GM21381 (cell line): ENCODE measurements at regions not wholly inside any gene's neighbourhood (a gene's known extent, or its start where the extent isn't known, plus 50 kb on each side); places are given as distances from the start of the nearest gene placed in this dataset.
"Not testable (repeated sequence)": the region's sequence is repeated elsewhere in the genome, so short reads cannot be mapped to it uniquely, and the experiment has no call there.

Source experiments
- ATAC-seq: cut with Tn5 transposase; IDR thresholded peaks from one replicate; pipeline ENCODE4 v1.9.1; 2021; ENCODE audit warnings: mild to moderate bottlenecking, moderate library complexity; ENCODE audit not compliant: unreplicated experiment

DNA sequence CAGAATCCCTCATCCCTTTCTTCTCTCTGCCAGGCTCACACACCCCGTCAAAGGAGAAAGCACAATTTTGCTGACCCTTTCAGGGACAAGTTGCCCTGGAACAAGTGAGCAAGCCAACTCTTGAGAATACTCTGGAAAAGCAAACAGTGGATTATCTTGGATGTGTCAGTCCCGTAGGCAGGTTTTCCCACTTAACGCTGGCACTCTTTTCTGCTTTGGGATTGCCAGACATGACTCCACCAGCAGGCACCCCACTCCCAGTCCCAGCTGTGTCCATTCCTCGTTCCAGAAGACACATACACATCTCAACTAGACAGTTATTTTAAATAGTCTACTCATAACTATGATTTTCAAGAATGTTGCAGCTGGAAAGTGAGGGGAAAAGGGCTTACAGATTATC lies 145.5 kb upstream of the CDKN3 start:
- no peak for ATAC-seq

DNA sequence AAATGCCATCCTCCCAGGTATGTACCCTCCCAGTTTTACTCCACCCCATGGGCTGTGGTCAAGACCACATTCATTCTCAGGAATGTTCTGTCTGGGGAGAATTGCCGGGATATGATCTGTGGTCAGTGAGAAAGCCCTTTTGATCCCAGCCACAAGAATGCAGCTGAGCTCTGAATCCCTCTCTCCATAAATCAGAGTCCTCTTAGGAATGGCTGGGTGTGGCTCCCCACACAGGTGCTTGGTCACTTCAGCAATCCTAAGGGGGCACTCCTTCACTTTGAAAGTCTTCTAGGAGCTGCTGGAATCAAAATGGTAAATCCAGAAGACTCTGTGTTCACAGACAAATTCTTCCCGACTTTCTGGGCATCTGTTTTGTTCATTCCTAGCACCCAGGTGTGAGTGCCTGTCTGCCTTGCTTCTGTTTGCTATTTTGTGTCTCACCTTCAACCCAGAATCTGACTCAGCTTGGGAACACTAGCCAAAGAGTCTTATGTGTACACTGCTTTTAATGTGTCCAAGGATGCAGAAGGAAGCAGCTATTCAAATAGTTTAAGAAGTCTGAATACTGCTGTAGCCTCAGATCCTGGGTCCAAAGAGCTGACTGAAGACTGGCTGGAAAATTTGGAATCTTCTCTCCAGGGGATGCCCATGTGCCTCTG lies 144.6 kb upstream of the CDKN3 start:
- no peak for ATAC-seq

DNA sequence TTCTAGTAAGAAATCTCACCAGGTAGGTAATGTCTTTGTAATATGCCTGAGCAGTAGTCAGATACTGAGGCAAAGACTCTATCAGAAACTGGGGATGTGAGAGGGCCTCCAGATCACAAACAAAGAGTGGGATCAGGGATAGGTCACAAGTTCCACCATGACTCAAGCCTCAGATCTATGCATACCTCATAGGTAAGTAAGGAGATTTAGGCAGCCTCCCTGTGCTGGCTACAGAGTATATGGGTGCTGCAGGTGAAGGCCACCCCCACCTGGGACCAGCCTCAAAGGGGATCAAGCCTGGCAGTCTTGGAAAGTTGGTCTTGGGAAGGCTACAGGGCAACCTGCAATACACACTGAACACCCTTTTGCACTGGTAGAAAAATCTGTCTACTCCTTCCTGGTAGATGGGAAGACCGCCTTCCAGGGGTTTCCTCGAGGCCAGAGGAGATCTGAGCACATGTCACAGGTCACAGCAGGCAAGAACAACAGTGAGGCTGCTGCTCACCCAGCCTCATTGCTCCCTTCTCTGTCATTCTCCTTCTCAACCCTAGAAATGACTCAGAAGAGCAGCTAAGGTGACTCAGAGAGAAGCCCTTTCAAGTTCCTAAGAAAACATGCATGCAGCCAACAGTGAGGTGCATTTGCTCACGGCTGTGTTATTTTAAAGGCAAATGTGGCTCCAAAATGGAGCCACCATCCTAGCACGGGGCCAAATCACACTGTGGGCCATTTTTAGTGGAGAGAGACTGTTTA lies 143.4 kb upstream of the CDKN3 start:
- no peak for ATAC-seq

DNA sequence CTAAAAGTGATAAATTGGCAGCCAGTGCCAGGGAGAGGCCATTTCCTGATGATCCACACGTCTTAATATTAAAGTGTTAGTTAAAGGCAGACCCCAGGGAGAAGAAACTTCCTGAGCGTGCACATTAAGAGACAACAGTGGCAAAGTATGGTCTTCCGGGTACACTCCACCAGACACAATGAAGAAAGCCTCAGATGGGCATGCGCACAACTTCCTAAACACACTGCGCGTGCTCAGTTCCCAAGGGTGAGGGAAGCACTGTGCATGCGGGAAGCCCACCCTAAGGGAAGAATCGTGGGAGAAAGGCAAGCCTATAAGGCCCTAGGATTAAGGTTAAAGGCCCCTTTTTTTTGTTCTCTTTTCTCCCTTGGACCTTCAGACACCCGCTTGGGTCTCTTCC lies 140.7 kb upstream of the CDKN3 start:
- ATAC-seq: no peak

DNA sequence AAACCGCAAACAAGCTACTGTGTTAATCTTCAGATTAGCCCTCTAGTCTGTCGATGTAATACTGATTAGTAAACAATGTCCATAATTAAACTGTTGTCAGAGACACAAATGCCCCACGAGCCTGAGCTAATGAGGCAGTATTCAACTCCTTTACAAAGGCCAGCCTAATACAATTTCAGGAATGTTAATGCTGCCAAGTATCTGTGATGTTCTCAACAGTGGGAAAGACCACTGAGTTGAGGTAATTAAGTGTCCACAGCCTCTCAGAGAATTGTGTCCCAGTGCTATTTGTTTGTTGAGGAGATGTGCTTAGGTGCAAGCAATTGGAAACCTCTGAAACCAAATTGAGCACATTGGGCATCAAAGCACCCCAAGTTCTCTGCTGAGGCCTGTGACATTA lies 139.4 kb upstream of the CDKN3 start:
- ATAC-seq: no peak

DNA sequence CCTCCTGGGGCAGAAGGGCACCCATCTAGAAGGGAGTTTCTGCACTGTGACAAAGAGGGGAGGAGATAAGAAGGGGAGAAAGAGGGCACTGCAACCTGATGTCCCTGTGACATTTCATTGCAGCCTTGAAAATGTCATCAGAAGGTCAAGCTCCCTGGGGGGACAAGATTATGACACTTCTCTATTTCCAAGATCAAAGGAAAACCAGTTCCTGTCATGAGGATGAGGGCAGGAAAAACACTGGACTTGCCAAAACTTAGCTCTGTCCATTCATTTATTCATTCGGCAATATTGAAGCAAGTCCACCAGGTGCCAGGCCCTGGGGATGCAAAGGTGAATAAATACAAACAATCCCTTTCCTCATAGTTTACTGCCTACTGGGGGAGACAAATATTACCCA lies 138.4 kb upstream of the CDKN3 start:
- ATAC-seq: no peak

DNA sequence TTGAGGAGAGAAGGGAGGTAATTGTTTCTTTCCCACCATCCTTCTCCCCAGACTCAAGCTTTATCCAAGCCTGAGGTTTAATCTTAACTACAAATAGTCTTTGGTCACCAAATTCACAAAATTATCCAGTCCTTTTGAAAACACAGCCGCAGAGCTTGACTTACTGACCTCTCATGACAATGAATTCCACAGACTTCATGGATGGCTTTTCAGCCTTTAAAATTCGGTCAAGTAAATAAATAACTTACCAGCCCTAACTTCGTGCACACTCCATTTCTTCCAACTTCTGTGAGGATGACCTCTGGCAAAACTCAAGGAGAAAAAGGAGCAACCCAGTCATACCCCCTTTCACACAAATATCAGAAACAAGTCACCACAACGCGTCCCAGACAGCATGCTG lies 137.0 kb upstream of the CDKN3 start:
- no peak for ATAC-seq

DNA sequence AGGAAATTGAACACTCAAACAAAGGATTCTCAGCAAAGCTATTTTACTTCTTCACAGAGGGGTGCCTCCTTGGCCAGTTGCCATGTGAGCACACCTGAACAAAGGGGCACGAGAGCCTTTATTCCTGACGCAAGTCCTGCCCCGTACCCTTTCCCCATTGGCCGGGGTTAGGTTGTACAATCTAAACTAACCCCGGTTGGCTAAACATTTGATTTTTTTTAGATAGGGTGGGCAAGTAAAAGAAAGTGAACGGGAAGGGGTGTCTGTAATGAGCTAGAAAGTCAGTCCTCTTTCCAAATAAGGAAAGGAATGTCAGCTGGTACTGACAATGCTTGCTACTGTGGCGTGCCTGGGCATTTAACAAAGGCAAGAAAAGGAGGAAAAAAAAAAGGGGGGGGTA lies 135.5 kb upstream of the CDKN3 start:
- ATAC-seq: no peak

DNA sequence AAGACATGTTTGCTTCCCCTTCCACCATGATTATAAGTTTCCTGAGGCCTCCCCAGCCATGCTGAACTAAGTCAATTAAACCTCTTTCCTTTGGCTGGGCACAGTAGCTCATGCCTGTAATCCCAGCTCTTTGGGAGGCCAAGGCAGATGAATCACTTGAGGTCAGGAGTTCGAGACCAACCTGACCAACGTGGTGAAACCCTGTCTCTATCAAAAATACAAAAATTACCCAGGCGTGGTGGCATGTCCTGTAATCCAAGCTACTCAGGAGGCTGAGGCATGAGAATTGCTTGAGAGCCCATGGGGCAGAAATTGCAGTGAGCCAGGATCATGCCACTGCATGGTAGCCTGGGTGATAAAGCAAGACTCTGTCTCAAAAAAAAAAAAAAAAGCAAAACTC lies 130.2 kb upstream of the CDKN3 start:
- ATAC-seq: not testable (repeated sequence)

DNA sequence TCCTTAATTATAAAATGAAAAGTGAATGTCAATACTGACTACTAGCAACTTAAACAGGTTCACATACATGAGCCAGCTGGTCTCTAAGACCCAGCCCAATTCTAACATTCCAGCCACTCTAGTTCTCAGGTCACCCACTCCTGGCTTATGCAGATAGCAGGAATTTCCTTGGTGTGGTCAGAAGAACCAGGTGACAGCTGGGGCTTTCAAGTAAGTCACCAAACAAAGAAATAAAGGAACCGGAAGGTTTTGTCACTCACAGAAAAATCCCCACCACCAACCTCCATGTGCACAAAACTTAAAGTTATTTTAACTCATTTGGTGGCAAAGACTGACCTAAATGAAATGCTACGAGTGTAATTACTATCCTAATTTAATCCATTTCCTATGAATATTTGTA lies 129.6 kb upstream of the CDKN3 start:
- peak; percentile 80 for ATAC-seq

DNA sequence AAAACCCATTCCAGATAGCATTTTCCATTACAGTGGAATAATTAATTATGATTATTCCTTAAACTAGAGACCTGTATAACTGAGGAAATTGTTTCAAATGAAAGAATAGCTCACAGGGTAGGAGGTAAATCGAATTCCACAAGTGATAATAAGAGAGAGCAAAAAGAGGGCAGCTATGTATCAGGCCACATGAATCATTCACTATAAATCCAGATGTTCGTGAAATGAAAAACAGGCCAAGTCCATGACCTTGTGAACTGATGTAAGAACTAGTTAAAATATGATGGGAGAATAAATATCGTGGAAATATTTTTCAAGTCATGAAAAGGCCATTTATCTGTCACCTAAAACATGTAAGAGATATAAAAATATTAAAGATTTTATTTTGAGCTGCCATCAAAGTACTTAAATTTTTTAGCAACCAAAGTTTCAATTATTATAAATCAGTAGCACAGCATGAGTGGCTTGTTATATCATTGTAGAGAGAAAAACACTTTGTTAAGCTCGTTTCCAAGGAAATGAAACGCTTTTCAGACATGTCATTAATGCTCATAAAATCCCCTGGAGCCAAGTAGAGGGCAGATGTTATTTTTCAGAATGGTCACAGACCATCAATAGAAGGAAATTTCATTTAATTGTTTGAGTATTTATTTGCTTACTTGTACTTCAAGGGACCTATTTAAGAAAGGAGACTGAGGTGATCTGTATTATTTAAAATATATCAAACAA lies 120.6 kb upstream of the CDKN3 start:
- ATAC-seq: no peak

DNA sequence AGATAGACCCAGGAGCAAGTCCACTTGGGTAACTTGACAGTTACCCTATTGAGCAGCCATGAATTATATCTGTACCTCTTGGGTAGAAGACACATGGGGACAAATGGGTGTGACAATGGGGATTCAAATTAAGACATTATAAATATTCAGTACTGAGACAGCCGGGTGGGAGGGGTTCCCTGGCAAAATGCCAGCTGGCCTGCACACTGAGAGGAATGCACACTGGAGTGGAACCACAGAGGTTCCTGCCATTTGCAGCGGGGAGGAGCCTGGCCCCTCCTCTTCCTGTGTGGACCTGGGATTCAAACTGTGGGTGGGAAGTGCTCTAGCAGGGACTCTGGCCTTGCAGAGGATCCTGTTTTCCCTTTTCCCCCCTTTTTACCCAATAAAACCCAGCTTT lies 118.7 kb upstream of the CDKN3 start:
- ATAC-seq: no peak

DNA sequence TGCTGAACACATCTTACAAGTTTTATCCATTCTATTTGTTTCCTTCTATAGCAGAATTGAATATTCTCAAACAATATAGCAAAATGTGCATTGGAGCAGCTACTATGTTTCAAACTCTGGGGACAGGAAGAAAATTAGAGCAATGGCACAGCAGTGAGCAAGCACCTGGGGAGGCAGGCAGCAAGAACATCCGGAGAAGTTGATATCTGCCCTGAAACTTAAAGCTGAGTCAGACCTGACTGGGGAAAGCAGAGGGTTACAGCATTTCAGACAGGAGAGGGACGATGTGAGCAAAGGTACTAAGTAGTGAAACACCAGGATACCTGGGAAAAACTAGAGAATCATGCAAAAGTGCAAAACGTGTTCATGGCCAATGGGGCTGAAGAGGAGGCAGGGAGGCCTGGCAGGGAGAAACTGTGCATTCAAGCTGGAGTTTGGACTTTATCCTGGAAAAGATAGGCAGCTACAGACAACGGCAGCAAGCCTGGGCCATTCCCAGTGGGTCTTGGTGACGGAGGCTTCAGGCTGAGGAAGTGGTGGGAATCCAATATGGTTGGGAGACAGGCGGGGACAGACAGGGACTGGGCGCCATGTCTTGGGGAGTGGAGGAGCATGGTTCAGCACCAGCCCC lies 118.0 kb upstream of the CDKN3 start:
- ATAC-seq: no peak

DNA sequence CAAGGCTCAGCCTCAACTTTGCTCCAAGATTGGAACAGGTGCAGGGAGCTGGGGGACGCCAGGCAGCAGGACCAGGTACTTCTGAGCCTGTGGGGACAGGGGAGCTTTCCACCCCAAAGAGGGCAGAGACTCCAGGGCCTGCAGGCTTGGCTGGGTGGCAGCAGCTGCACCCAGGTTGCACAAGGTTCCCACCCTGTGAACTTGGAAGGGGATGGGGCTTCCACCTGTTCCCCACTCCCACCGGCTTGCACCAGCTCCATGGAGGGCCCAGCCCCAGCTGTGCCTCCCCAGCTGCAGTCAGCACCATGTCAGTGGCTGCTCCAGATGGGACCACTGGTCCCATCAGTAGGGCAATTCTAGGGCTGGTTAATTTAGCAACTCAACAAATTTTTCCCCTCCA lies 114.0 kb upstream of the CDKN3 start:
- no peak for ATAC-seq

DNA sequence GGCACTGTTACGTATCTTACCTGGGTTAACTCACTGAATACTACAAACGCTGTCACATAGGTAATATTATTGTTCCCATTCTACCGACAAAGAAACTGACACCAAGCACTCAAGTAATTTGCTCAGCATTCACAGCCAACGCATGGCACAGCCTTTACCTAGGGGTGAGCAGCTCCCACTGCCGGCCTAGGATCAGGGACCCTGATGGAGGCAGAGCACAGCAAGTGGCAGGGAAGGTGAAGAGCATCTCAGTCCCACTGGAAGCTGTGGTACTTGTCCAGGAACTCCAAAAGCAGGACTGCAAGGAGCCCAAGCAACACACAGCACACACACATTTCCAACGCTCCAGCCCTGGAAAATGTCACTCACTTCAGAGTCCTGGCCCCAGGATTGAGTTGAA lies 111.8 kb upstream of the CDKN3 start:
- no peak for ATAC-seq

DNA sequence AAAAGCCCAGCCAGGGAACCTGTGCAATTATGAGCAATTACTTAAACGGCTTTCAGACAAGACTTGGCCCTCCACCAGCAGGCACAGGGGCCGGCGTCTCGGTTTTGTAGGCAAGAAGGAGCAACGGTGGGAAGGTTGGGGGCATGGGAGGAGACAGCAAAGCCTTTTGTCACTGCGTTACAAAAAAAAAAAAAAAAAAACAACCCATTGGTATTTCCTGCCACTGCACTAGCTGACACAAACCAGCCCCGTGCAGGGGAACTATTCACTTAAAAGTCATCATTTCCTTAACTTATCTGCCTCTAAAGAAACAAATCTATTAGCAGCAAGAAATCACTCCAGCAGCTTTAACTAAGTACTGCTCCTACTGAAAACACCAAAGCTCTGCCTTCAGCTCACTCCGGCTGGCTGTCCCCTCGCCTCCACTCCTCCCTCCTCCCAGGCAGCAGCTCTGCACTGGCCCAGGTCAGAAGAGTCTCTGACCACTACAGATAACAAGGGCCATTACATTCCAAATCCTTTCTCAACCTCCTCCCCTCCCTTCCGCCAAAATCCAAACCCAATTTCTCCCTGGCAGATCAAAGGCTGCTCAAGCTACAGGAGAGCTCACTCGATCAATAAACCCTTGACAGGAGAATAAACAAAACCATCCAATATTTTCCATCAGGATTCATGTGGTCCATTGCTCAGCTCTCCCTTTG lies 105.2 kb upstream of the CDKN3 start:
- ATAC-seq: no peak

DNA sequence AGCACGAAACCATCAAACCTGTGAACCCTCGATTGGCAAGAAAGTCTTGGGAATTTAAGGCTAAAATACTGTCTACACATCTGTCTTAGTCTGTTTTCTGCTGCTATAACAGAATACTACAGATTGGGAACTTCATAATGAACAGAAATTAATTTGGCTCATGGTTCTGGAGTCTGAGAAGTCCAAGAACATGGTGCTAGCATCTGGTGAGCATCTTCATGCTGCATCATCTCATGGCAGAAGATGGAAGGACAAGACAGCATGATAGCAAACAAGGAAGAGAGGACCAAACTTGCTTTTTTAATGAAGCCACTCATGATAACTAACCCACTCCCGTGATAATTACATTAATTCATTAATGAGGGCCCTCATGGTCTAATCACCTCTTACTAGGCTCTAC lies 102.0 kb upstream of the CDKN3 start:
- ATAC-seq: no peak

DNA sequence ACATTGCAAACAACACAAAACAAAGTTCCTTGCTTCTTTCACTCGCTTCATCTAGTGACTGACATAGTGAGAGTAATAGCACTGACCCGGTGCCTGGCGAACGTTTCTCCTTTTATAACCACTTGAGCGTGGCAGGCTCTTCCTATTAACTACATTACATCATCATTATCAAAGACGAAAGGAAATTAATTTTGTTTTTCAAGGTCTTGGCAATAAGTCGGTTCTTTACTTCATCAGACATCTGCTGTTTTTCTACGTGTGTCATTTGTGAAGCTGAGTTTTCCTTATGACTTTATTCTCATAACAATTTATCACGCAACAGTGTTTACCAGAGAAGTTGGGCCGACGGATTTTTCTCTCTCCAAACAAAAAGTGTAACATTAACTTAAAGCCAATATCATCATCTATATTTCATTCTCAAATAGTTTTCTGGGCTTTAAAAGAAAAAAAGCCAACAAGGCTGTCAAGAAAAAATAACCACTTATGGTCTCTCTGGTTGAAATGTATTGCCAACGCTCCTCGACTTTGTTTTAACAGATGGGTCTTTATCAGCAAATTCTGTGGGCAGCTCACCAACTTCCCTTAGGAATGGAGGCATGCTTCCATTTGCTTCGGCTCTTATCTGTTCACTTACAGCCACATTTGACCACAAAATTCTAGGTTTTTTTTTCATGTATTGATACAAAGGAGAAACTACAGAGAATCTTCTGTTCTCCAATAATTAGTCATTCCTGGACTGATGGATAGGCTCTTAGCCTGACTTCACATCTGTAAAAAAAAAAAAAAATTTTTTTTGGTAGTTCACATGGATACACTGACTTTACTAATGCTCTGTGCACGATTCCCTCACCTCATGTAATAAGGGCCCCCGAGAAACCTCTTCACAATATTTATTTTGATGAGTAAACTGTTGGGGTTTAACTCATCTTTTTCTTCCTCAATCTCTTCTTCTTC lies 97.1 kb upstream of the CDKN3 start:
- no peak for ATAC-seq

DNA sequence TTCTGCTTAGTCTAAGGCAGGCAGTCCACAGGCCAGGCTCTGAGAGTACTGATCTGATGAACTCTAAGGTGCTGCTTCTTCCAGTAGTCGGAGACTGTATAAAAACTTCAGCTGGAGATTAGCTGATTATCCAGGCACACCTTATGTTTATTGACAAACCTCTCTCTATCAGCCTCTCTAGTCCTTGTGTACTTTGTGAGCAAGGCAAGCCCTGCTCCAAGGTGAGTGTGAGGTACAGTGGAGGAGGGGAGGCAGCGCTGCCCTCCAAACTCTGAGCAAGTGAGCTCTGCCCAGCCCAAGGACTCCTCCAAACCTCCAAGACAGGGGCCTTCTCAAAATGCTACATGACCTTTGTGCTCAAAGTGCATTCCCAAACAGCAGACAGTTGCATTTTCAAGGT lies 95.9 kb upstream of the CDKN3 start:
- no peak for ATAC-seq

DNA sequence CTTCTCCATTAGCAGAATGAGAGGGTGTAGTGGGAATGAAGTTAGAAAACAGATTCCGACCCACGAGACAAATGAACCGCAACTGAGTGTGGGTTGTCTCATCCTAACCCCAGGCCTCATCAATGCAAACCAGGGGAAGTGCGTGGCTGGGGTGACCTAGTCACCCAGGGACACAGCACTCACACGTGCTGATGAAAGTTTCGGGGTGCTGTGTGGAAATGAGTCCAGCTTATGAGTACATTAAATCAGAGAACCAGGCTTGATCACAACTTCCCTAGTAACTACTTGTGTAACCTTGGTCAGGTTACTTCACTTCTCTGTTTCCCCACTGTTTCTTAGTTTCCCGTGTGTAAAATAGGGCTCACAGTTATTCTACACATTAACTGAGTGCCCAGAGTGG lies 95.4 kb upstream of the CDKN3 start:
- no peak for ATAC-seq
